ENCODE measurements at regions not wholly inside any gene's neighbourhood (a gene's known extent, or its start where the extent isn't known, plus 50 kb on each side); places are given as distances from the start of the nearest gene placed in this dataset.

- no peak for DNase-seq
Observed at GRCh38 chr11:70611821-70612220, 213.5 kb downstream of the CTTN start.

- DNase-seq, result no peak
Observed at GRCh38 chr11:70612459-70613141, 214.3 kb downstream of the CTTN start.

GRCh38 chr11:70614034-70614681 is 215.8 kb downstream of the CTTN start:
- DNase-seq, result no peak

DNA sequence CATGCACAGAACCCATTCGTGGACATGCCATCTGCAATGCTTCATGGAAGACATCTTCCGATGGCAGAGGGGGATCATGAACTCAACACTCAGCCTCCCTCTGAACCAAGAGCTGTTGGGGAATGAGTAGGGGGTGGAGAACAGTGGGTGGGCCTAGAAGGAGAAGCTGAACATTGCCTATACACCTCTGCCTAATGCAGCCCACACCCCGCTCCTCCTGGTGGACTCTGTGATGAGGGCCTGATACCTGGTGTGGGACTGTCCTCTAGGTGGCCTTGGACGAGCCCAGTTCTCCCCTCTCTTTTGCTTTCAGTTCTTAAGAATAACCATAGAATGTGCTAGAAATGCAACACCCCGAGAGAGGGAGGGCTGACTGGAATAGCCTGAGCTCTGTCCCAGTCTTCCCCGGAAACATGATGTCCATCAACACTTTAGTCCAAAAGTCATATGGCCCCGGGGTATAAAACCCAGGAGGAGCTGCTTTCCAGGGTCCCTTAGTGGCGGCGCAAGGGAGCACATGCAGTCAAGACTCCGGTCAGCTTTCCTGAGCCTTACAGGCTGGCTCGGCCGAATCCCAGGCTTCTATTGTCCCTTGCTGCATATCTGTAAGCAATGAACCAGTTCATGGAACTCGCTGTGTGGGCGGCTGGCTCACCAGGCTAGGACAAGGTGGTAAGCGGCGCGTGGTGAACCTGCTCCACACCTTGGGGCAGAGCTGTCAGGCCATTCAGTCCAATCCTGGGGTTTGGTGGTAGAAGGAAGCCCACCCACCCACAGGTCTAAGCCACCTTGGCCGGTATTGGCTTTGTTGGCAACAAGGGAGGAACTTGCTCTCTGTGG is 216.9 kb downstream of the CTTN start:
- no peak for DNase-seq

DNA sequence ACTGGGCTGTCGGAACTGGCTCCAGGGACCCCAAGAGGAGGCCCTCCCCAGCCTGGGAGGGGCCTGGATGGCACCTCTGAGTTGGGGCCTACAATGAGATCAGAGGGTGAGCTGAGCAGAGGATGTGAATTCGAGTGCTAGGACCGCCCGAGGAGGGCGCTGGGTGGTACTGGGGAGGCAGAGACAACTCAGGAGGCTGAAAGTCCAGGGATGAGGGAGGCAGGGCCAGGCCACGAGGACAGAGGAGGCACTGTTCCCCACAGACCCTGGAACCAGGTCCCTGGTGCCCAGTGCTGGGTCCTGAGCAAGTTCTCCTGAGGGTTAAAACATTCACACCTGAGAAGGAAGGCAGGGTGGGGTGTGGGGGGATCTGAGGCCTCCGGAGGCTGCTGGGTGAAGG is 218.0 kb downstream of the CTTN start:
- no peak for DNase-seq

DNA sequence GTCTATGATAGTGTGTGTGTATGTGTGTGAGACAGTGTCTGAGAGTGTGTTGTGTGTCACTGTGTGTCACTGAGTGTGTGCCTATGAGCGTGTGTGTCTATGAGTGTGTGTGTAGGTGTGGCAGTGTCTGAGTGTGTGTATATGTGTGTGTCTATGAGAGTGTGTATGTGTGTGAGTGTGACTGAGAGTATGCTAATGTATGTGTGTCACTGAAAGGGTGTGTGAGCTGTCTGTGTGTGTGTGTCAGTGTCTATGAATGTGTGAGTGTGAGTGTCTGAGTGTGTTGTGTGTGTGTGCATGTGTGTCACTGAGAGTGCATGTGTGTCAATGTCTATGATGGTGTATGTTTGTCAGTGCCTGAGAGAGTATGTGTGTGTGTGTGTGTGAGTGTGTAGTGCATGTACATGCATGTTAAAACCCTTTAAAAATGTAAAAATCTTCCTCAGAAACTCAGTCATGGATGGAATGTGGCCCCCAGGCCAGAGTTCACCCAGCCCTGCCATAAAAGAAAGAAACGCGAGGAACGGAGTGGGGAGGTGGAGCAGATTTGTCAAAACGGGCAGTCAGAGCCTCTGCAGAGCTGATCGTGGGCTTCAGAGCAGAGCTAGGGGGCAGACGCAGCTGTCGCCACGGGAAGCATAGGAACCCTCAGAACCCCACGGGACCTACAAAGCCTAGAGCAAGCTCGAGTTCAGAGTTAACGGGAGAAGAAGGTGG is 218.8 kb downstream of the CTTN start:
- DNase-seq, result no peak

DNA sequence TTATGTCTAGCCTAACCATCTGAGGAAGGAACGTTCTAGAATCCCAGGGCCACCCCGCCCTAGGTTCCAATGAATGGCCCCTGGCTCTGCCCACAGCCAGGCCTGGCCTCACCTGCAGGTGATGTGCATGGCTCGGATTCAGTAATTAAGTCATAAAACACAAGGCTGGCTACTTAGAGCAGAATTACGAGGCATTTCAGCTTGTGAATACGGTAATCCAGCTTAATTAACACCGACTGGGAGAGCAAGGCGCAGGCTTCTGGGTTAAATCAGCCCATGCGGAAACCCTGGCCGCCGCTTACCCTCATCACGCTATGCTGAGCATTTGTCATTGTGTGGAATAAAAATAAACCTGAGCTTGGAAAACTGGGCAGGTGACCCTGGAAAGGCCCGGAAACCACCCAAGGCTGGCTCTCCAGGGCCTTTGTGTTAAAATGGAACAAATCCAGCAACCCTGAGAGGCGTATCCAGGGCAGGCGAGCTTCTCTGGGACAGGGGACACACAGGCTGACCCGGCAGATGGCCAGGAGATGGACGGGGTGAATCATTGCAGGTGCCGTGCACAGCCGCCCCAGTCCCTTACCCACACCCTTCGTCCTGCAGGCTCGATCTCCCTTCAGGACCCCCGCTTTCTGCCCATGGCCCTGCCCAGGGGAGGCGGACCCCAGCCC is 220.2 kb downstream of the CTTN start:
- no peak for DNase-seq

DNA sequence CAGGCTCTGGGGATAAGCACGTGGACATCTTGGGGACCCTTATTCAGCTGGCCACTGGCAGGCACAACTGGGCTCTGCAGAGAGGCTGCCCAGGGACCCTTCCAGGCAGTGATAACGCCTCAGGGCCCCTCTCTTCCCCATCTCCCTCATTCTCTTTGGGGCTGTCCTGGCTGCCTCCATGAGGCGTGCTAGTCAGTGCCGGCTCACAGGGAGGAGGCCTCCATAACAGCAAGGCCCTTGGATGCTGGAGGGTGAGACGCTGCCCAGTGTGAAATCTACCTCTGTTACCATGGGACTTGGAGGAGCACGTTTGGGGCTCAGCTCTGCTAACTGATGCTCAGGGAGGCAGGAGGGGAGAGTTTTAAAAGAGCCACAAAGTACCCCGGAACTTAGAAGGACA is 221.3 kb downstream of the CTTN start:
- no peak for DNase-seq

DNA sequence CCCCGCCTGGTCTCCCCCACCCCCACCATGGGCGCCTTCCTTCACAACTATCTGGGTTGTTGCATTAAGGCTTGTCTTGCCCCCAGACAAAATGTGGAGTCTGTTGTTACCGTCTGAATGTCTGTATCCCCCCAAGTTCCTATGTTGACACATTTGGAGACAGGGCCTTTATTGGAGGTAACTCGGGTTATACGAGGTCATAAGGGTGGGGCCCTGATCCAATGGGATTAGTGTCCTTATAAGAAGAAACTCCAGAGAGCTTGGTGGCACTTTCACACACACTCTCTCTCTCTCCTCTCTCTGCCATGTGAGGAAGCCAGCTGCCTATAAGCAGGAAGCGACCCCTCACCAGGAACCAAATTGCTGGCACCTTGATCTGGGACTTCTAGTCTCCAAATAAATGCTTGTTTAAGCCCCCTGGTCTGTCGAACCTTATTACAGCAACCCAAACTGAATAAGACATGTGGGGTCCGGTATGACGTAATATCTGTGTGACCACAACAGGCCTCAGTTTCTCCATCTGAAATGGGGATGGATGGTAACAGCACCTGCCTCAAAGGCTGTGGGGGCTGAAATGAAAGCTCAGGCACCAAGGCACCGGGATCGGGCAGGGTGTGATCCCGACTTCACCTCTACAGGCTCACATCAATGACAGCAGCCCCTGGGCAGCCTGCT is 222.3 kb downstream of the CTTN start:
- DNase-seq, result no peak

GRCh38 chr11:70621241-70621640 is 222.9 kb downstream of the CTTN start:
- no peak for DNase-seq

DNA sequence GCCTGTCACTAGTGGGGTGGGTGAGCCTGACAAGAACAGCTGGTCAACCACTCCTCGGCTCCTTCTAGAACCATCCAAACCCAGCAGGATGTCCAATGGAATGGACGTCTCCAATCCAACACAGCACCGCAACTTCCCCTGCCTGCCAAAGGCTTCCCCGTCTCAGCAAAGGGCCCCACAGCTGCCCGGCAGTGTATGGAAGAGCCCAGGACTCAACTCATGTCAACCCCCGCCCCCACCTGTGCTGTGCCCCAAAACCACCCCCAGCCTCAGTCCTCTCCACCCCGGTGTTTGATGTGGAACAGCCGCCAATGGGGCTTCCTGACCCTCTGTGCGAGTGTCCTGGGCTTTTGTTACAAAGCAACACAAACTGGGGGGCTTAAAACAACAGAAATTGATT is 223.8 kb downstream of the CTTN start:
- DNase-seq, result no peak

GRCh38 chr11:70623906-70624597 is 225.7 kb downstream of the CTTN start:
- no peak for DNase-seq

DNA sequence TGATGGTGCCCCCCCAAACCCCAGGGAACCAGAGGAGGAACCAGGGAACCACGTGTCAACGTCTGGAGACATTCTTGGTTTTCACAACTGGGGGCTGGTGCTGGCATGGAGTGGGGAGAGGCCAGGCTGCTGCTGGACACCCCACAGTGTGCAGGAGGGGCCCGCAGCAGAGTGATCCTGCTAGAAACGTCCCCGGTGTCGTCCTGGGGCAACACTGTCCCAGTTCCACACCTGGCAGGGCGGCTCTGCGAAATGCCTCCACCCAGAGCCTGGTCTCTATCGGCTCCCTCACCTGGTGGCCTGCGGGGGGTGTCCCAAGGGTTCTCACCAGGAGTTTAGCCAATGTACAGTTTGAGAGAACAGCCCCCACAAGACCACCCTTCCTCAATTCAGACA is 226.3 kb downstream of the CTTN start:
- DNase-seq, result no peak

- DNase-seq, result no peak
Observed at GRCh38 chr11:70625051-70625450, 226.7 kb downstream of the CTTN start.

GRCh38 chr11:70625582-70626518 is 227.5 kb downstream of the CTTN start:
- no peak for DNase-seq

DNA sequence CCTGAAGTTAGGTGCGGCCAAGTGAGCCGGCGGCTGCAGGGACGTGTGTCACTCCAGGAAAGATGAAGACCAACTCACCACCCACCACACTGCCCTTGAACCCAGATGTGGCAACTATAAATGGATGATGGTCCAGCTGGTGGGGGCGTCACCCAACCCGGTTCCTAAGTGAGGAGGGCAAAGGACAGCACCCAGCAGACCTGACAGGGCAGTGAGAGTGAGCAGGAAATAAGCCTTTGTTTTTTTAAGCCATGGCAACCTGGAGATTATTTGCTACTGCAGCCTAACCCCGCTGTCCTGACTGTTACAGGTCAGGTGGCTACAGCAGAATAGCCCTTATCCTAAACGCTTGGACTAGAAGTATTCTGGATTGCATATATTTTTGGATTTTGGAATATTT is 228.9 kb downstream of the CTTN start:
- DNase-seq, result no peak

DNA sequence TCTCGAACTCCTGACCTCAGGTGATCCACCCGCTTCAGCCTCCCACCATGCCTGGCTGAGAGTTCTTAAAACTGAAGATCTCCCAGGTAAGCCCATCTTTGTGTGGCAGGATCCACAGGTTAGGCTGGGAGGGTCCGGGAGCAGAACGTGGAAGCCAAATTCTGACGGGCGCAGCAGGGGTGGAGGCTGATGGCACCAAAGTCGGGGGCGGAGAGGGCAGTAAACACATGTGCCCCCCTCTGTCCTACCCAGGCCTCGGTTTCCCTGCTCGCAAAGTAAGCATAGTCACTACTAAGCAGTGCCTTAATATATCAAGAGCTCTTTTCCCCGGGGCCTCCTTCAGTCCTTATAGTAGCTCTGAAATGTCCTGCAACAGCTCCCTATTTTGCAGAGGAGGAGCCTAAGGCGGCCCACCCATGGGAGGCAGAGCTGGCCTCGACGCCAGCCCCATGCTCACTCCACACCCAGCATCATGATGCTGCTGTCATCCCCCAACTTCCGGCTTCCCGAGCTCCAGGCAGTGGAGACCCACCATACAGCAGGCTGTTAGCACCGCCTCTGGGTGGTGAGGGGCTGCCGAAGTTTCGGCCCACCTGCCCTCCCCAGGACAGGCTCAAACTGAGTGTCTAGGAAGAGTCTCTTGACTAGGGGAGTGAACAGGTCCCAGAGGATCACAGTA is 230.0 kb downstream of the CTTN start:
- no peak for DNase-seq

DNA sequence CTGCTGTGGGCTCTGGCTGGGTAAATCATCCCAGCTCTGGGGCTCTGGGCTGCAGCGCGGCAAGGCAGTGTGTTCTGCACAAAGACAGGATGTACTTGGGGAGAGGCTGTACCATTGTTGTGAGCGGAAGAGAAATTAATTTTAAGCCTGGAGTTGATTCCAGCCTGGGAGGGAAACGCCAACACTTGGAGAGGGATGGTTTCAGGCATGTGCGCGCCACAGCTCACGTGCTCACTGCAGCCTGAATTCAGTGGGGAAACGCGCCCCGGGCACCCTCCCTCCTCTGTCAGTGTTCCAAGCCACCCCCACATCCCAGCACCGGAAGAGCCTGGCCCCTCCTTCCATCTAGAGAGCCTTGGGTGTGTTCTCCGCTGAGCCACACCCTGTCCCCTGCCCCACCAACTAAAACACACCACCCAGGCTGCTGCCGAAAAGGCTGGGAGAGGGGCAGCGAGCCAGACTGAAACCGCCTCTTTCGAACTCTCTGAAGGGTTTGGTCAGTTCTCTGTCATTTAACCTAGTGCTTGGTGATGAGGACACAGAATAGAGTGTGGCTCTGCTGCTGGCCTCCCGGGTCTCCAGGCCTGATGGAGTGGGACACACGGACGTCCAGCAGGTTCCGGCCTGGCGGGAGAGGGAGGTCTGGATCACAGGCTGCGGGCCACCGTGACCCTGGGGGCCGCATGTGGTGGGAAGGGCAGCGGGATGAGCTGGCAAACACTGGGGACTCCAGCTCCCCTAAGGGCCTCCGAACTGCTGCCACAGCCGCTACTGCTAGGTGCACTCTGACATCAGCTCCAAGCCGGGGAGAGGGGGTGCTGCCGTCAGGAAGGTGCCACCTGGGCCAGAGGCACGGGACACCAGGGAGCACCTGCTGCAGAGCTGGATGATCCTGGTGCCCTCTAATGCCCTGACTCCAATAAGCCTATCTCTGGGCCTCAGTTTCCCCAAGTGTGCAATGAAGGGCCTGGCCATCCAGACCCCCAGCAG is 230.8 kb downstream of the CTTN start:
- no peak for DNase-seq

Measured in fibroblast of skin of back (primary cell).